Endodermal cell (in vitro differentiated cells): ENCODE measurements at regions not wholly inside any gene's neighbourhood (a gene's known extent, or its start where the extent isn't known, plus 50 kb on each side); places are given as distances from the start of the nearest gene placed in this dataset.
"Not testable (repeated sequence)": the region's sequence is repeated elsewhere in the genome, so short reads cannot be mapped to it uniquely, and the experiment has no call there.

Source experiments
- DNase-seq: peaks from one replicate; pipeline ENCODE4 v3.0.0-alpha.2; 2017
- H3K27ac ChIP-seq: 2 replicates; pipeline ENCODE4 v1.5.1; 2013; ENCODE audit warnings: mild to moderate bottlenecking, low read depth, low read length, moderate library complexity
- H3K27me3 ChIP-seq: 2 replicates; pipeline ENCODE4 v1.6.1; 2013; ENCODE audit warnings: mild to moderate bottlenecking, low read length, moderate library complexity; ENCODE audit not compliant: insufficient read depth, control insufficient read depth, poor library complexity, severe bottlenecking
- H3K36me3 ChIP-seq: 2 replicates; pipeline ENCODE4 v1.7.0; 2013; ENCODE audit warnings: mild to moderate bottlenecking, low read length, moderate library complexity; ENCODE audit not compliant: control insufficient read depth, insufficient read depth
- H3K4me1 ChIP-seq: one replicate; pipeline ENCODE4 v1.7.0; 2013; ENCODE audit warnings: low read length; ENCODE audit not compliant: control insufficient read depth, insufficient read depth
- H3K4me3 ChIP-seq: 2 replicates; pipeline ENCODE4 v1.5.1; 2013; ENCODE audit warnings: mild to moderate bottlenecking, low read length, moderate library complexity
- H3K9ac ChIP-seq: 2 replicates; pipeline ENCODE4 v1.6.1; 2013; ENCODE audit warnings: mild to moderate bottlenecking, low read length, moderate library complexity; ENCODE audit not compliant: poor library complexity, severe bottlenecking; ENCODE audit errors: extremely low read depth
- H3K9me3 ChIP-seq: 2 replicates; pipeline ENCODE4 v1.6.1; 2013; ENCODE audit warnings: mild to moderate bottlenecking, low read length, moderate library complexity; ENCODE audit not compliant: control insufficient read depth
- H3K27ac Mint-ChIP-seq: 2 replicates; pipeline ENCODE4 v1.8.0; 2020; ENCODE audit warnings: mixed read lengths
- H3K27me3 Mint-ChIP-seq: 2 replicates; pipeline ENCODE4 v1.8.0; 2021; ENCODE audit warnings: mild to moderate bottlenecking, mixed read lengths; ENCODE audit not compliant: insufficient read depth
- H3K36me3 Mint-ChIP-seq: 2 replicates; pipeline ENCODE4 v1.8.0; 2020; ENCODE audit warnings: low read depth, mixed read lengths
- H3K4me1 Mint-ChIP-seq: 2 replicates; pipeline ENCODE4 v1.8.0; 2020; ENCODE audit warnings: mixed read lengths
- H3K4me3 Mint-ChIP-seq: 2 replicates; pipeline ENCODE4 v1.8.0; 2020; ENCODE audit warnings: mild to moderate bottlenecking, moderate library complexity, mixed read lengths
- H3K9me3 Mint-ChIP-seq: 2 replicates; pipeline ENCODE4 v1.8.0; 2020; ENCODE audit warnings: mild to moderate bottlenecking, mixed read lengths
- CTCF ChIP-seq: fragments of 200-600 bp; sonication (generic); conservative IDR thresholded peaks from 2 replicates; pipeline ENCODE4 v1.5.0; 2021; ENCODE audit warnings: antibody characterized with exemption, mild to moderate bottlenecking
- WGBS, 2 experiments: methylation state at CpG; one replicate each; pipeline versions ENCODE4 v1.1.5 to v1.1.7; 2013; ENCODE audit warnings: missing lambda C conversion rate in 2 of 2, mixed read lengths in 1 of 2; ENCODE audit not compliant: insufficient coverage in 1 of 2, insufficient read length in 1 of 2; 5-methylcytosine and 5-hydroxymethylcytosine counted together

GRCh38 chr15:19956124-19956796 lies 585.3 kb downstream of the GOLGA6L6 start:
- H3K4me1 Mint-ChIP-seq: no peaks in the 10 kb centered on the region
- no peak overlapping the region for H3K9ac ChIP-seq
- H3K9me3 ChIP-seq: peaks cover 36% of the 10 kb centered on the region
- no peak overlapping the region for H3K4me3 Mint-ChIP-seq
- no peaks in the 10 kb centered on the region for H3K4me1 ChIP-seq
- H3K36me3 Mint-ChIP-seq: no peaks in the 10 kb centered on the region
- no peak for DNase-seq
- TF ChIP-seq CTCF: no peak
- peaks cover 88% of the 10 kb centered on the region for H3K9me3 Mint-ChIP-seq
- H3K27ac ChIP-seq: no peak overlapping the region
- H3K27me3 Mint-ChIP-seq: no peaks in the 10 kb centered on the region
- H3K4me3 ChIP-seq: no peak overlapping the region
- 75 to 92% methylated on average over 2 to 4 of the region's 4 CpGs for WGBS, 2 experiments
- H3K27me3 ChIP-seq: no peaks in the 10 kb centered on the region
- H3K27ac Mint-ChIP-seq: no peak overlapping the region
- H3K36me3 ChIP-seq: no peaks in the 10 kb centered on the region

GRCh38 chr15:19944261-19944888 lies 597.2 kb downstream of the GOLGA6L6 start:
- no peak for DNase-seq
- no peak overlapping the region for H3K27ac ChIP-seq
- no peaks in the 10 kb centered on the region for H3K36me3 Mint-ChIP-seq
- H3K4me1 ChIP-seq: no peaks in the 10 kb centered on the region
- no peak overlapping the region for H3K27ac Mint-ChIP-seq
- no peak overlapping the region for H3K4me3 Mint-ChIP-seq
- no peak overlapping the region for H3K9ac ChIP-seq
- no peak for TF ChIP-seq CTCF
- no peak overlapping the region for H3K4me3 ChIP-seq
- no peaks in the 10 kb centered on the region for H3K36me3 ChIP-seq
- H3K9me3 Mint-ChIP-seq: peaks cover 67% of the 10 kb centered on the region
- no peaks in the 10 kb centered on the region for H3K27me3 Mint-ChIP-seq
- WGBS, 2 experiments: 90 to 96% methylated on average over 21 to 61 of the region's 70 CpGs
- no peaks in the 10 kb centered on the region for H3K4me1 Mint-ChIP-seq
- H3K27me3 ChIP-seq: no peaks in the 10 kb centered on the region
- peaks cover 30% of the 10 kb centered on the region for H3K9me3 ChIP-seq

- no peaks in the 10 kb centered on the region for H3K4me1 ChIP-seq
- no peaks in the 10 kb centered on the region for H3K27me3 ChIP-seq
- H3K36me3 ChIP-seq: no peaks in the 10 kb centered on the region
- 90% methylated on average over 18 of the region's 51 CpGs; no CpG with 5 or more reads in 1 of the 2 experiments for WGBS, 2 experiments
- DNase-seq: no peak
- Mint-ChIP-seq H3K4me3 (no peak overlapping the region), H3K9me3 (peaks cover 65% of the 10 kb centered on the region), H3K4me1 (no peaks in the 10 kb centered on the region), H3K27ac (no peak overlapping the region), H3K27me3 (no peaks in the 10 kb centered on the region), H3K36me3 (no peaks in the 10 kb centered on the region)
- H3K9ac ChIP-seq: no peak overlapping the region
- TF ChIP-seq CTCF: no peak
- no peak overlapping the region for H3K4me3 ChIP-seq
- H3K27ac ChIP-seq: no peak overlapping the region
- peaks cover 30% of the 10 kb centered on the region for H3K9me3 ChIP-seq
Observed at GRCh38 chr15:19943515-19943914, 598.1 kb downstream of the GOLGA6L6 start.

- H3K9me3 ChIP-seq: peaks cover 26% of the 10 kb centered on the region
- 57 to 73% methylated on average over 1 of the region's 1 CpG for WGBS, 2 experiments
- H3K27me3 ChIP-seq, H3K4me1 ChIP-seq, H3K27ac Mint-ChIP-seq, H3K4me3 Mint-ChIP-seq, H3K27me3 Mint-ChIP-seq, H3K36me3 ChIP-seq, H3K4me3 ChIP-seq, H3K9ac ChIP-seq, H3K27ac ChIP-seq, DNase-seq, H3K4me1 Mint-ChIP-seq: not testable (repeated sequence)
- peaks cover 70% of the 10 kb centered on the region for H3K9me3 Mint-ChIP-seq
- H3K36me3 Mint-ChIP-seq: peaks cover 16% of the 10 kb centered on the region
Observed at GRCh38 chr15:19903281-19903680, 638.3 kb downstream of the GOLGA6L6 start.

- peaks cover 69% of the 10 kb centered on the region for H3K9me3 Mint-ChIP-seq
- H3K4me1 Mint-ChIP-seq, H3K4me3 Mint-ChIP-seq: not testable (repeated sequence)
Observed at GRCh38 chr15:19902388-19902787, 639.2 kb downstream of the GOLGA6L6 start.

More at GRCh38 chr15:19902388-19902787, 639.2 kb downstream of the GOLGA6L6 start:
- not testable (repeated sequence) for H3K9ac ChIP-seq, H3K4me1 ChIP-seq, H3K36me3 ChIP-seq, H3K27ac Mint-ChIP-seq, H3K4me3 ChIP-seq, DNase-seq, H3K27me3 ChIP-seq, H3K27ac ChIP-seq, H3K27me3 Mint-ChIP-seq
- peaks cover 26% of the 10 kb centered on the region for H3K9me3 ChIP-seq
- peaks cover 16% of the 10 kb centered on the region for H3K36me3 Mint-ChIP-seq
- 47 to 79% methylated on average over 1 of the region's 1 CpG for WGBS, 2 experiments
